ENCODE measurements at regions not wholly inside any gene's neighbourhood (a gene's known extent, or its start where the extent isn't known, plus 50 kb on each side); places are given as distances from the start of the nearest gene placed in this dataset.

DNA sequence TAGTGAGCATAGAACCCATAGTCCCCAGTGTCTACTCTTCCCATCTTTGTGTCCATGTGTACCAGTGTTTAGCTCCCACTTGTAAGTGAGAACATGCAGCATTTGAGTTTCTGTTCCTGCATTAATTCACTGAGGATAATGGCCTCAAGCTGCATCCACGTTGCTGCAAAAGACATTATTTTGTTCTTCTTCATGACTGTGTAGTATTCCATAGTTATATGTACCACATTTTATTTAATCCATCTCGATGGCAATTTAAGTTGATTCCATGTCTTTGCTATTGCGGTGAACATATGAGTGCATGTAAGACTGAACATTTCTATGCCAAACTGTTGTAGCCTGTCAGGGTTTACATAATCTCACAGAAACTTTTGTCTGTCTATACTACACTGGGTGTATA is 237.2 kb downstream of the IPO8 start:
- TF ChIP-seq, protein P1, sequence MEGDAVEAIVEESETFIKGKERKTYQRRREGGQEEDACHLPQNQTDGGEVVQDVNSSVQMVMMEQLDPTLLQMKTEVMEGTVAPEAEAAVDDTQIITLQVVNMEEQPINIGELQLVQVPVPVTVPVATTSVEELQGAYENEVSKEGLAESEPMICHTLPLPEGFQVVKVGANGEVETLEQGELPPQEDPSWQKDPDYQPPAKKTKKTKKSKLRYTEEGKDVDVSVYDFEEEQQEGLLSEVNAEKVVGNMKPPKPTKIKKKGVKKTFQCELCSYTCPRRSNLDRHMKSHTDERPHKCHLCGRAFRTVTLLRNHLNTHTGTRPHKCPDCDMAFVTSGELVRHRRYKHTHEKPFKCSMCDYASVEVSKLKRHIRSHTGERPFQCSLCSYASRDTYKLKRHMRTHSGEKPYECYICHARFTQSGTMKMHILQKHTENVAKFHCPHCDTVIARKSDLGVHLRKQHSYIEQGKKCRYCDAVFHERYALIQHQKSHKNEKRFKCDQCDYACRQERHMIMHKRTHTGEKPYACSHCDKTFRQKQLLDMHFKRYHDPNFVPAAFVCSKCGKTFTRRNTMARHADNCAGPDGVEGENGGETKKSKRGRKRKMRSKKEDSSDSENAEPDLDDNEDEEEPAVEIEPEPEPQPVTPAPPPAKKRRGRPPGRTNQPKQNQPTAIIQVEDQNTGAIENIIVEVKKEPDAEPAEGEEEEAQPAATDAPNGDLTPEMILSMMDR (IDR thresholded peaks at IDR 0.05; ENCODE audit: low read depth, low read length), result no peak
- DNase-seq (ENCODE audit: low read depth in 2 of 2), result no peak
- H3K4me3 ChIP-seq (replicated peaks in 1 of 2; ENCODE audit: low read depth in 2 of 2, low read length in 2 of 2), result no peak overlapping the region

DNA sequence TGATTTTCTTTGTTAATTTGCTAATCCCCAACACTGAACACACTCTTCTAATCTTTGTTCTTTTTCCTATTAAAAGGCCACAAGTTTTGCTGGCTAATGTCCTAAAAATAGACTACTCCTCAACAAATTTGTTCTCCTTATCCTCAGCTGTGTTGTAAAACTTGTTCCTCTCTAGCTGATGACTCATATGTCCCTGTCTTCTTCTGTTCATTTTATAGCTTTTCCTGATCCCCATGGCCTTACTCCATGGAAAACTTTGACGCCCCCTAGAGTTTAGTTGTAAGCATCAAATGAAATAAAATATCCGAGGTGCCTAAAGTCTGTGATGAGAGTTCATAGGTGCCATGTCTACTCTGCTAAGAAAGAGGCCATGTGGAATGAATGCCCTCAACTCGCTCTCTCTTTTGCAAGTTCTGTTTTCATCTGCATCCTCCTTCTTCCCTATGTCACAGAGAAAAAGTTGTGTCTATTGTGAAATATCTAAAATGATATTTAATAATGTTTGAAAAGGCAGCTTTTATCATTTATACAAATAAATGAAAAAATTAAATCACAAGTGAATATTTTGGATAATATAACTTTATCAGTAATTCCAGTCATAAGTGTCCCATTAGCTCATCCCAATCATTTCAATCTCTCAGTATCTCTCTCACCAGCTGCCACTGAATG is 237.9 kb downstream of the IPO8 start:
- H3K4me3 ChIP-seq (replicated peaks in 1 of 2; ENCODE audit: low read depth in 2 of 2, low read length in 2 of 2), result no peak overlapping the region
- peak; percentile 93 to 94 for DNase-seq (ENCODE audit: low read depth in 2 of 2)
- TF ChIP-seq, protein P1 (IDR thresholded peaks at IDR 0.05; ENCODE audit: low read depth, low read length), result peak; percentile 57

DNA sequence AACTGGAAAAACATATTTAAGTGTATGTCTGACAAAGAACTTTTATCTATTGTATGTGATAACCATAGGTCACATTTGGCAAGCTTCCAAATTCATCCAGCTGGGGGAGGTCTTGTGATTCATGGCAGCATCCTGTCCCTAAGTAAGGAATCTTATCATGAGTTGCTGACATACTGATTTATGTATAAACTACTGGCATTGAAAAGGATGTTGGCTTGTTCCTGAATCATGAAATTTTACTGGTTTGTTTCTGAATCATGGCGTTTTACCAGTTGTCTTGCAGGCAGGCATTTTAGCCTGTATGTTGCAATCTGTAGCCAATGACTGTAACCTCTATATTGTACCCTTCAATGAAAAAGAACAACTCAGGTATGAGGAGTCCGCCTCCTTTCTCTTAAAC is 244.8 kb downstream of the IPO8 start:
- TF ChIP-seq, protein P1 (IDR thresholded peaks at IDR 0.05; ENCODE audit: low read depth, low read length), result no peak
- no peak overlapping the region for H3K4me3 ChIP-seq (replicated peaks in 1 of 2; ENCODE audit: low read depth in 2 of 2, low read length in 2 of 2)
- peak; percentile 67 to 77 for DNase-seq (ENCODE audit: low read depth in 2 of 2)

DNA sequence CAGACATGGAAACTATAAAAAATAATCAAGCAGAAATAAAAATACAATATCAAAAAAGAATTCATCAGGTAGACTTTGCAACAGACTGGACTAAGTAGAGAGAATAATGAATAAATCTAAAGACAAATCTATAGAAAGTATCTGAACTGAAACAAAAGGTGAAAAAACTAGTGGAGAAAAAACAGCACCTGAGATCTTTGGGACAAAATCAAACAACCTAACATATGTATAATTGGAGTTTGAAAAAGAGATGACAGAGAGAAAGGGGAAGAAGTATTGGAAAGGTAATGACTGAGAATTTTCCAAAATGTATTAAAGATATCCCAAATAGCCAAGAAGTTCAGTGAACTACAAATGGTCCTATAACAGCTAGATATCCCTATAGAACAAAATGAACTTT is 245.4 kb downstream of the IPO8 start:
- no peak overlapping the region for H3K4me3 ChIP-seq (replicated peaks in 1 of 2; ENCODE audit: low read depth in 2 of 2, low read length in 2 of 2)
- TF ChIP-seq, protein P1 (IDR thresholded peaks at IDR 0.05; ENCODE audit: low read depth, low read length), result no peak
- DNase-seq (ENCODE audit: low read depth in 2 of 2), result peak; percentile 3 to 11

DNA sequence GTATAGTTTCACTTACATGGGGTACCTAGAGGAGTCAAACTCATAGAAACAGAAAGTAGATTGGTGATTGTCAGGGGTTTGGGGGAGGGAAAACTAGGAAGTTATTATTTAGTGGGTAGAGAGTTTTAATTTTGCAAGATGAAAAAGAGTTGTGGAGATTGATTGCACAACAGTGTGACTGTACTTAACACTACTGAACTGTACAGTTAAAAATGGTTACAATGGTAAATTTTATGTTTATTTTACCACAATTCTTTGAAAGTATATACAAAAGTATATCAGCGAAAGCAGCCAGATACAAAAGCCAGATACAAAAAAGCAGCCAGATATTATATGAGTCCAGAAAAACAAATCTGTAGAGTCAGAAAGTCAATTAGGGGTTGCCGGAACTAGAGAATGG is 247.6 kb downstream of the IPO8 start:
- peak in 1 of 2 donors; percentile 7 for DNase-seq (ENCODE audit: low read depth in 2 of 2)
- TF ChIP-seq, protein P1 (IDR thresholded peaks at IDR 0.05; ENCODE audit: low read depth, low read length), result no peak
- H3K4me3 ChIP-seq (replicated peaks in 1 of 2; ENCODE audit: low read depth in 2 of 2, low read length in 2 of 2), result no peak overlapping the region

DNA sequence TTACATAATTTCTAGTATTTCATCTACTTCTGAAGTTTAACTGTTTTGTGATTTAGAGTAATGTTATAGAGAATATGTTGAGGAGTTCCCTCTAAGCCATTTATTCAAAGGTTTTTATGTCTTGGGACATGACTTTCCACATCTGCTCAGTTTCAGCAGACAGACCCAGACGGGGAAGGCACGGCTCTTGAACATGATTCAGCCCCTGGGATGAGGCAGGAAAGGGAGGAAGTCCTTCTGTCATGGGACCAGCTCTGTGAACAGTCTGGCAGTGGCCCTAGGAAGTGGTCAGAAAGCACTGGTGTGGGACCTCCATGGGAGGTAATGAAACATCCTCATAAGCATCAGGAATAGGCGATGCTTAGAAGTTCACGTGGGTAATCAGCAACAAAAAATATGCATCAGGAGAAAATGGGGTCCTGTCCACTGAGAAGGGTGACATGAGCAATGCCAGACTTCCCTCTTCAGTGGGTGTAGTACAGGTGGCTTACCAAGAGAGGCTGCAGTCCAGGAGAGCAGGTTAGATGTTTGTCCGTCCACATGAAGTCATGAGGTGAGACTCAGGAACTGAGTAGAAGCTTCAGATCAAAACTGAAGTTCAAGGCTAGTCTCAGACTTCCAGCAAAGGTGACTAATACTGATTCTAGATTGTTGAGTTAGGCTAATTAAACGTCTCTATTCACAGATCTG is 248.5 kb downstream of the IPO8 start:
- TF ChIP-seq, protein P1 (IDR thresholded peaks at IDR 0.05; ENCODE audit: low read depth, low read length), result no peak
- no peak overlapping the region for H3K4me3 ChIP-seq (replicated peaks in 1 of 2; ENCODE audit: low read depth in 2 of 2, low read length in 2 of 2)
- DNase-seq (ENCODE audit: low read depth in 2 of 2), result peak; percentile 14 to 76
